ENCODE measurements at regions not wholly inside any gene's neighbourhood (a gene's known extent, or its start where the extent isn't known, plus 50 kb on each side); places are given as distances from the start of the nearest gene placed in this dataset.

DNA sequence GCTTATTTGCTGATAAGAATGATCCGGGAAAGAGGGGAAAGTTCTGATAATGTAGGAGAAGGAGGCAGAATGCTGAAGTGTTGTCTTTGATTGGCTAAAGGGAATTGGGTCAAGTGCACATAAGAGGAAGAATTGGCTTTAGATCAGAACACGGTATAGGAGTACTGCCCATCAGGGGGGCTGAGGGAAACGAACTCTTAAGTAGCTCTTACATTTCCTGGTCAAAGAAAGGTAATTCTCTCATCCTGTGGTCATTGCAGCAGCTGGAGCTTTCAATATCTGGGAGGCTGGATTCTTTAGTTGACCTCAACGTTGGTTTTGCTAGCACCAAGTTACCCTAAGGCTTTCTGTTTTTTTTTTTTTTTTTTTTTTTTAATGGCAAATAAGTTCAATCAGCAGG lies 178.7 kb upstream of the NR3C1 start:
- TF ChIP-seq, protein P1, sequence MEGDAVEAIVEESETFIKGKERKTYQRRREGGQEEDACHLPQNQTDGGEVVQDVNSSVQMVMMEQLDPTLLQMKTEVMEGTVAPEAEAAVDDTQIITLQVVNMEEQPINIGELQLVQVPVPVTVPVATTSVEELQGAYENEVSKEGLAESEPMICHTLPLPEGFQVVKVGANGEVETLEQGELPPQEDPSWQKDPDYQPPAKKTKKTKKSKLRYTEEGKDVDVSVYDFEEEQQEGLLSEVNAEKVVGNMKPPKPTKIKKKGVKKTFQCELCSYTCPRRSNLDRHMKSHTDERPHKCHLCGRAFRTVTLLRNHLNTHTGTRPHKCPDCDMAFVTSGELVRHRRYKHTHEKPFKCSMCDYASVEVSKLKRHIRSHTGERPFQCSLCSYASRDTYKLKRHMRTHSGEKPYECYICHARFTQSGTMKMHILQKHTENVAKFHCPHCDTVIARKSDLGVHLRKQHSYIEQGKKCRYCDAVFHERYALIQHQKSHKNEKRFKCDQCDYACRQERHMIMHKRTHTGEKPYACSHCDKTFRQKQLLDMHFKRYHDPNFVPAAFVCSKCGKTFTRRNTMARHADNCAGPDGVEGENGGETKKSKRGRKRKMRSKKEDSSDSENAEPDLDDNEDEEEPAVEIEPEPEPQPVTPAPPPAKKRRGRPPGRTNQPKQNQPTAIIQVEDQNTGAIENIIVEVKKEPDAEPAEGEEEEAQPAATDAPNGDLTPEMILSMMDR (conservative IDR thresholded peaks at IDR 0.05; ENCODE audit: low read depth, low read length) = no peak
- TF ChIP-seq EZH2 (IDR thresholded peaks at IDR 0.05; ENCODE audit: borderline replicate concordance, low read depth, low read length, poor library complexity, severe bottlenecking) = no peak
